HPDE6-E6E7 (cell line): ENCODE measurements at regions not wholly inside any gene's neighbourhood (a gene's known extent, or its start where the extent isn't known, plus 50 kb on each side); places are given as distances from the start of the nearest gene placed in this dataset.
"Not testable (repeated sequence)": the region's sequence is repeated elsewhere in the genome, so short reads cannot be mapped to it uniquely, and the experiment has no call there.

ENCODE experiments used
- DNase-seq: peaks from one replicate; pipeline ENCODE4 v3.0.0; 2011; ENCODE audit warnings: missing footprints; ENCODE audit errors: extremely low spot score

- no peak for DNase-seq
Observed at GRCh38 chr7:15821484-15822427, 135.3 kb upstream of the MEOX2 start.

GRCh38 chr7:15820319-15820718 lies 133.8 kb upstream of the MEOX2 start:
- no peak for DNase-seq

- DNase-seq = no peak
Observed at GRCh38 chr7:15816835-15817426, 130.4 kb upstream of the MEOX2 start.

DNA sequence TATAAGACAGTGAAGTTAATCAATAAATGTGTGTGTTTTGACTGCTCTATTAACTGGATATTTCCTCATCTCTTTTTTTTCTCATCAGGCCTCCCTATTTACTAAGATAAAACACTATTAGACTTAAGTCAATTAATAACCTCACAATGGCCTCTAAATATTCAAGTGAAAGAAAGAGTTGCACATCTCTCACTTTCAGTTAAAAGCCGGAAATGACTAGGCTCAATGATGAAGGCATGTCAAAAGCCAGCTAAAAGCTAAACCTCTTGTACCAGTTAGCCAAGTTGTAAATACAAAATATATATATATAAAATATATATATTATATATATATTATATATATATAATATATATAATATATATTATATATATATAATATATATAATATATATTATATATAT lies 127.0 kb upstream of the MEOX2 start:
- no peak for DNase-seq

DNA sequence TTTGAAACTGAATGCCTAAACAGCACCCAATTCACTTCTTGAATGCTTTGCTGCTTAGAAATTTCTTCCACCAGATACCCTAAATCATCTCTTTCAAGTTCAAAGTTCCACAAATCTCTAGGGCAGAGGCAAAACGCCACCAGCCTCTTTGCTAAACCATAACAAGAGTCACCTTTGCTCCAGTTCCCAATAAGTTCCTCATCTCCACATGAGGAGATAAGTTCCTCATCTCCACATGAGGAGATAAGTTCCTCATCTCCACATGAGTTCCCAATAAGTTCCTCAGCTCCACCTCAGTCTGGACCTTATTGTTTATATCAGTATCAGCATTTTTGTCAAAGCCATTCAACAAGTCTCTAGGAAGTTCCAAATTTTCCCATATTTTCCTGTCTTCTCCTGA lies 123.9 kb upstream of the MEOX2 start:
- not testable (repeated sequence) for DNase-seq

GRCh38 chr7:15809936-15810335 lies 123.5 kb upstream of the MEOX2 start:
- DNase-seq = not testable (repeated sequence)

DNA sequence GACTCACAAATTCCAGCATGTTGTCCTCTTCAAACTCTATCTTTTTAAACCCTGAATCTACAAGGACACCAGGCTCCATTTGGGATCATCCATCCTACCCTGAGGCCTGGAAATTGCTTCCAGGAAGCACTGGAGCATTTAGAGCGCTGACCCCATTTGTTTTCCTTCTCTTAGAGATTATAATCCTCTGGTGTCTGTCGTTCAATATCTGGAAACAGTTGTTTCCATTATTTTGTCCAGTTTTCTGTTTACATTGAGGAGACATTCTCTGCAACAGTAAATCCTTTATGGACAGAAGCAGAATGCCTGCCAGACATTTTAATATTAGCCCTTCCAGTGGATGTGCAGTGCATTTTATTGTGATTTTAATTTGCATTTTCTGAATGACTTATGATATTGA lies 119.4 kb upstream of the MEOX2 start:
- no peak for DNase-seq

DNA sequence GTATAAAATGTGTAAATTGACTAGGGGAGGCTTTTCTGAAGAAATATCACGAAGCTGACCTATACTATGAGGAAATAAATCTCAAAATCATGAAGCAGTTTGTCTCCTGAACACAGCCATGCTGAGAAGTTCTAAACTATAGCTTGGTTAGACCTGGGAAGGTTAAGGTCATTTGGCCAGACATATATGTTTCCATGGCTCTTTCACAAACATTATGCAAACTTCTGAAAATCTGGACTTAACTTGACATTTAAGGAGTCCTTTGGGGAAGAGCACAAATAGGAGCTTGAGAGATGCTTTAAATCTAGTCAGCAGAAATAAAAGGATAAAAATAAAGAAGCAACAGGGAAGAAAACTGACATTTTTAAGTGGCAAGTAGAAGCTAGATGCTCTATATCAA lies 115.9 kb upstream of the MEOX2 start:
- DNase-seq = no peak

- DNase-seq = no peak
Observed at GRCh38 chr7:15801551-15801950, 115.1 kb upstream of the MEOX2 start.

GRCh38 chr7:15801041-15801440 lies 114.6 kb upstream of the MEOX2 start:
- no peak for DNase-seq

DNA sequence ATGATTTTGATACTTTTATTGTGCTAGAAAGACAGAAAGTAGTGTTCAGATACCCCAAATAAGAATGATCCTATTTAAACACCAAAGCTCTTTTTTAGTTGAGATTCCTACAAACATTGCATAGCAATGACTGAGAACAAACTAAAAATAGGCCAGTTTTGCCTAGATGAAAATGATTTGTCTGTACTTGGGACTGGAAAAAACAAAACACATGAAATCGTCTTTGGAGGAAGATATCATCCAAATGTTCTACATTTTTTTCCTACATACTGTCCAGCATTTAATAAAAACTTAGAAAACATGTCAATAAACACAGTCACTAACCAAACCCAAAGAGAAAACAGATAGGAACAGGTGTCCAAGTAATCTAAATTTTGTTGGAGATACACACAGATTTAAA lies 111.6 kb upstream of the MEOX2 start:
- DNase-seq = no peak

GRCh38 chr7:15795393-15795792 lies 108.9 kb upstream of the MEOX2 start:
- DNase-seq = no peak

GRCh38 chr7:15794801-15795200 lies 108.3 kb upstream of the MEOX2 start:
- DNase-seq = no peak

DNA sequence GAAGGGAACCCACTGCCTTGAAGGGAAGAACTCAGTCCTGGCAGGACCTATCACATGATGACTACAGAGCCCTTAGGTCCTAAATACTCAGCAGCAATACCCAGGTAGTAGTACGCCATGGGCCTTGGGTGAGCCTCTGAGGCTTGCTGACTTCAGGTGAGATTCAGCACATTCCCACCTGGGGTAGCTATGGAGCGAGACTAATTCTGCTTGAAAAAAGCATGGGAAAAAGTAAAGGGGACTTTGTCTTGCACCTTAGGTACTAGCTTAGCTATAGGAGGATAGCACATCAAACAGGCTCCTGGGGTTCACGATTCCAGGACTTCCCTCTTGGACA lies 98.2 kb upstream of the MEOX2 start:
- no peak for DNase-seq

DNA sequence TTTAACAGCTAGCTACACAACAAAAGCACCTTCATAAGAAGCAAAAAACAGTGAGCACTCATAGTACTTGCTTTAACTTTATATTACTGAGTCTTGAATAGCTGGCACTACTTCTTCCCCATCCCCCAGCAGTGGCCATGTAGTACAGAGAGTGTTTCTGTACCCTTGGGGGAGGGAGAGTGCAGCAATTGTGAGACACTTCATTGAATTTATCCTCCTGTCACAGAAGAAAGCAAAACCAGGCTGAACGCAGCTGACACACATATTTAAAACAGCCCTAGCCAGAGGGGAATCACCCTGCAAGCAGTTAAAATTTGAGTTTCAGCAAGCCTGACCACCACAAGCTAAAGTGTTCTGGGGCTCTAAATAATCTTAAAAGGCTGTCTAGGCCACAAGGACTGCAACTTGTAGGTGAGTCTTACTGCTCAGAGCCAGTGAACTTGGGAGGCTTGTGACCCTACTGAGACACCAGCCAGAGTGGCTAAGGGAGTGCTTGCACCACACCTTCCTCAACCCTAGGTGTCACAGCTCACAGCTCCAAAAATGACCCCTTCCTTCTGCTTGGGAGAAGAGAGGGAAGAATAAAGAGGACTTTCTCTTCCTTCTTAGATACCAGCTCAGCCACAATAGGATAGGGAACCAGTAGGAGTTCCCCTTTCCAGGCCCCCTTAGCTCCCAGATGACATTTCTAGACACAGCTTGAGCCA lies 97.7 kb upstream of the MEOX2 start:
- DNase-seq = no peak

DNA sequence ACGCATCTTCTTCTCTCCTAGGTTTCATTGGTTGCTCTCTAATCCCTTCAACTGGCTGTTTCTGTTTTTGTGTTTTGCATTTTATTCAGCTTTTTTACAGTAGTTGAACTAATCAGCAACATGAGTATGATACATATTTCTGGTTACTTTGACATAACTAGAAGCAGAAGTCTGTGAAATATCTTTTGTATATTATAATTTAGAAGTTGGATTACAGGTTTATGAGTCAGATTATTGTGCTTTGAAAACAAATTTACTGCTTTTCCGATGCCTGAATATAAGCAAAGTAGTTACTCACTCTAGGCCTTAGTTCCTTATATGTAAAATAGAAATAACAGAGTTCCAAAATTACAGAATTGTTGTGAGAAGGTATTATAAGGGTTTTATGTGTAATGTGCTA lies 96.2 kb upstream of the MEOX2 start:
- no peak for DNase-seq

DNA sequence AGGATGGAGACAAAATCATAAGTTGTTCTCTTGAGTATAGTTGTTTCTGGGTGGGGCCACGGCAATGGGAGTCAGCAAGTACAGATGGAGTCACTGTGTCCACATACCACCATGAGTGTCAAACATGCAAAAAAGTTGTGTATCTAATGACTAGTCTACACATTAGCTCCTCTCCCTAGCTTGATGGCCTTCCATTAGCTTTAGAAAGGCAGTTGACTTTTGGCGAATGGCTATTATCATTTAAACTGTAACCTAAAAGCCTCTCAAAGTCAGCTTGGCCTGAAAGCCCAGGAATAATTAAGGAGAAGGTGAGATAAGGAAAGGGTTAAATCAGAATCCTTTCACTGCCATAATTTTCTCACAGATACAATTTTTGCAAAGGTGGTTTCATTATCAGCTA lies 95.5 kb upstream of the MEOX2 start:
- no peak for DNase-seq

DNA sequence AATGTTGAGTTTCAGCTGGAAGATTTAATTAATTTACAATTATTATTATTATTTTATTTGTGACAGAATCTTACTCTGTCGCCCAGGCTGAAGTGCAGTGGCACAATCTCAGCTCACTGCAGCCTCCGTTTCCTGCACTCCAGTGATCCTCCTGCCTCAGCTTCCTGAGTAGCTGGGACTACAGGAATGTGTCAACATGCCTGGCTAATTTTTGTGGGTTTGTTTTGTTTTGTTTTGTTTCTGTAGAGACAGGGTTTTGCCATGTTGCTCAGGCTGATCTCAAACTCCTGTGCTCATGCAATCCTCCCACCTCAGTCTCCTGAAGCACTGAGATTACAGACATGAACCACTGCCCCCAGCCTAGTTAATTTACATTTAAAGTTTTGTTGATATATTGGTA lies 93.8 kb upstream of the MEOX2 start:
- DNase-seq = no peak

- DNase-seq = no peak
Observed at GRCh38 chr7:15778191-15778590, 91.7 kb upstream of the MEOX2 start.

GRCh38 chr7:15765753-15766152 lies 79.3 kb upstream of the MEOX2 start:
- DNase-seq = no peak

DNA sequence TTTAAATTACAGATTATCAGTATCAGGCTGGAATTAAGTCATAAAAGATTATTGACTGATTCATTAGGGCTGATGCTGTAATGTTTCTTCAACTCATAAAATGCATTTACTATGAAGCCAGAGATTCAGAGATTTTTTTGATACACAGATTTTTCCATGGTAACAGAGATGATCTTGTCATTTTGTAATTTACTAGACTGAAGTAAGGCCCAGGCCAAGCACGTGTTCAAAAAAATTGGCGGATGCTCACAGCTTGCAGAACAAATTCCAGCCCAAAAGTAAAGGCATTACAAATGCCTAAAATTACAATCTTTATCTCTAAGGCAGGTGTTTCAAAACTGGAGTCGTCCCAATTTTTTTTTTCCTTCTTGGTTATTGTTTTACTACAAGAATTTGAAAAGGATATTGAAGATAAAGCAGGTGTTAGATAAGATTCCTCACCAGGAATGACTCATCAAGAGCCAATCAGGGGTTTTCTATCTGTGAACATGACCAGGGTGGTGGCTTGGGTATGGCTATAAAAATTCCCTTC lies 78.4 kb upstream of the MEOX2 start:
- no peak for DNase-seq

GRCh38 chr7:15764010-15764409 lies 77.5 kb upstream of the MEOX2 start:
- no peak for DNase-seq
